Coronary artery (tissue), 2 donors: ENCODE measurements at regions not wholly inside any gene's neighbourhood (a gene's known extent, or its start where the extent isn't known, plus 50 kb on each side); places are given as distances from the start of the nearest gene placed in this dataset.
"Not testable (repeated sequence)": the region's sequence is repeated elsewhere in the genome, so short reads cannot be mapped to it uniquely, and the experiment has no call there.

Experiments
- DNase-seq: peaks from one replicate; pipeline ENCODE4 v3.0.0-alpha.2; 2017; ENCODE audit warnings: low spot score
- H3K27ac ChIP-seq, 2 donors: fragments of 200-600 bp; sonication (generic); one replicate each; pipeline ENCODE4 v1.5.1; 2016 to 2019
- H3K4me3 ChIP-seq: fragments of 200-600 bp; sonication (generic); 2 replicates; pipeline ENCODE4 v1.5.1; 2016; ENCODE audit warnings: mild to moderate bottlenecking, moderate library complexity
- CTCF ChIP-seq: fragments of 200-600 bp; sonication (generic); IDR thresholded peaks from one replicate; pipeline ENCODE4 v1.5.1; 2019; ENCODE audit warnings: antibody characterized with exemption

GRCh38 chr18:4705894-4706293 is 250.8 kb upstream of the DLGAP1 start:
- no peak overlapping the region for H3K27ac ChIP-seq
- no peak for DNase-seq
- no peak overlapping the region for H3K4me3 ChIP-seq
- TF ChIP-seq CTCF: no peak

- TF ChIP-seq CTCF: no peak
- H3K27ac ChIP-seq: no peak overlapping the region
- DNase-seq: no peak
- H3K4me3 ChIP-seq: no peak overlapping the region
Observed at GRCh38 chr18:4704781-4705180, 249.7 kb upstream of the DLGAP1 start.

GRCh38 chr18:4691836-4692235 is 236.7 kb upstream of the DLGAP1 start:
- H3K4me3 ChIP-seq: no peak overlapping the region
- H3K27ac ChIP-seq: no peak overlapping the region
- no peak for DNase-seq
- no peak for TF ChIP-seq CTCF

DNA sequence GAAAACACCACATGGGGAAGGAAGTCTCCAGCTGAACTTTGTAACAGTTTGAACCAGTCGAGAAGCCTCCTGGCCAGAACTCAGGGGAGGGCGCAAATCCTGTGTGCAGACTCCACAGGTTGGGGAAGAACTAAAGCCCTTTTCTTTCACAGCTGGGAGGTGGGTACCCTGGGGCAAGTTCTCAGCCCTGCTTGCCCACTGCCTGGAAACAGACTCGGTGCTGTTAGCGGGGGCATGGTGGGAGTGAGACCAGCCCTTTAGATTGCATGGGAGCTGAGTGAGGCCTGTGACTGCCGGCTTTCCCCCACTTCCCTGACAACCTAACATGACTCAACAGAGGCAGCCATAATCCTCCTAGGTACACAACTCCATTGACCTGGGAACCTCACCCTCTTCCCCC is 223.6 kb upstream of the DLGAP1 start:
- not testable (repeated sequence) for H3K4me3 ChIP-seq, H3K27ac ChIP-seq

GRCh38 chr18:4677006-4677405 is 221.9 kb upstream of the DLGAP1 start:
- no peak overlapping the region for H3K4me3 ChIP-seq
- DNase-seq: no peak
- TF ChIP-seq CTCF: no peak
- no peak overlapping the region for H3K27ac ChIP-seq

More for the DNA sequence above, 223.6 kb upstream of the DLGAP1 start:
- not testable (repeated sequence) for DNase-seq

DNA sequence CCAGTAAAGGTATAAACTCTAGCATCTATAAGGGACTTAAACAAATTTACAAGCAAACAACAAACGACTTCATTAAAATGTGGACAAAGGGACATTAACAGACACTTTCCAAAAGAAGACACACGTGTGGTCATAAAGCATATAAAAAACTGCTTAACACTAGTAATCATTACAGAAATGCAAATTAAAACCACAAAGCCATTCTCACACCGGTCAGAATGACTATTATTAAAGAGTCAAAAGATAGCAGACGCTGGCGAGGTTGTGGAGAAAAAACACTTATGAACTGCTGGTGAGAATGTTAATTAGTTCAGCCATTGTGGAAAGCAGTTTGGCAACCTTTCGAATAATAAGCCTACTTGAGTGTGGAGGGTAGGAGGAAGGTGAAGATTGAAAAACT is 217.1 kb upstream of the DLGAP1 start:
- Histone ChIP-seq H3K4me3 (no peak overlapping the region), H3K27ac (no peak overlapping the region)
- DNase-seq: no peak
- no peak for TF ChIP-seq CTCF

- TF ChIP-seq CTCF: no peak
- DNase-seq: no peak
- H3K4me3 ChIP-seq: no peak overlapping the region
- no peak overlapping the region for H3K27ac ChIP-seq
Observed at GRCh38 chr18:4658804-4659203, 203.7 kb upstream of the DLGAP1 start.

DNA sequence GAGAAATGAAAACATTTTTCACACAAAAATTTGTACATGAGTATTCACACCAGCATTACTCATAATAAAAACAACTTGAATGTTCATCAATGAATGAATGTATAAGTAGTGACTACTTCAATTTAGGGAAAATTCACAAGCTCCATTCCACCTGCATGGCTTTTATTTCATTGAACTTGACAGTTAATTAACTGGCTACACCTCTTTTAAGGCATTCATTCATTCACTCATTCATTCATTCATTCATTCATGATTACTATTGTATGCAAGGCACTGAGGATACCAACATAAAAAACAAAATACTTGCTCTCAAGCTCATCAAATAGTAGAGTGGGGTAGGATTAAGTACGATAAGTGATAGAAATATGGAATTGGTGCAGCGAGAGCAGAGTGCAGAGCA is 198.3 kb upstream of the DLGAP1 start:
- H3K4me3 ChIP-seq: no peak overlapping the region
- TF ChIP-seq CTCF: no peak
- no peak for DNase-seq
- no peak overlapping the region for H3K27ac ChIP-seq
